ENCODE measurements at regions not wholly inside any gene's neighbourhood (a gene's known extent, or its start where the extent isn't known, plus 50 kb on each side); places are given as distances from the start of the nearest gene placed in this dataset.

DNA sequence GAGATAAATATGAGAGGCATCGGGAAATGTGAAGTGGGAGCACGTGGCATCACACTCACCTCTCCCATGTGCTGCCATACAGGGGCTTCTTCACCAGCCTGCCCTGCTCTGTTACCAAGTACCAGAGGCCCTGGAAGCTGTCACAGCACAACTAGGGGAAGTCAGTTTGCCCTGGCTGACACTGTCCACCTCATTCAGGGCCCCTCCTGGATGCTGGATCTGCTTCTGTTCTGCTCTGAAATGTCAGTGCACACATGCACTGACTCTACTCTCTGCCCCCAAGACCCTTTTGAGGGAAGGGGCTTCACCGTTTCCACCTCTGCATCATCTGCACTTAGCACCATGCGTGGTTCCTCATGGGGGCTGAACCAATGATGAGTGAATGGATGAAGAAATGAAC lies 311.1 kb downstream of the EN1 start:
- TF ChIP-seq, protein P1, sequence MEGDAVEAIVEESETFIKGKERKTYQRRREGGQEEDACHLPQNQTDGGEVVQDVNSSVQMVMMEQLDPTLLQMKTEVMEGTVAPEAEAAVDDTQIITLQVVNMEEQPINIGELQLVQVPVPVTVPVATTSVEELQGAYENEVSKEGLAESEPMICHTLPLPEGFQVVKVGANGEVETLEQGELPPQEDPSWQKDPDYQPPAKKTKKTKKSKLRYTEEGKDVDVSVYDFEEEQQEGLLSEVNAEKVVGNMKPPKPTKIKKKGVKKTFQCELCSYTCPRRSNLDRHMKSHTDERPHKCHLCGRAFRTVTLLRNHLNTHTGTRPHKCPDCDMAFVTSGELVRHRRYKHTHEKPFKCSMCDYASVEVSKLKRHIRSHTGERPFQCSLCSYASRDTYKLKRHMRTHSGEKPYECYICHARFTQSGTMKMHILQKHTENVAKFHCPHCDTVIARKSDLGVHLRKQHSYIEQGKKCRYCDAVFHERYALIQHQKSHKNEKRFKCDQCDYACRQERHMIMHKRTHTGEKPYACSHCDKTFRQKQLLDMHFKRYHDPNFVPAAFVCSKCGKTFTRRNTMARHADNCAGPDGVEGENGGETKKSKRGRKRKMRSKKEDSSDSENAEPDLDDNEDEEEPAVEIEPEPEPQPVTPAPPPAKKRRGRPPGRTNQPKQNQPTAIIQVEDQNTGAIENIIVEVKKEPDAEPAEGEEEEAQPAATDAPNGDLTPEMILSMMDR (IDR thresholded peaks at IDR 0.05; ENCODE audit: extremely low read depth, low read depth, low read length) = no peak
- Histone ChIP-seq H3K4me3 (ENCODE audit: insufficient read depth, low read length) (no peak overlapping the region), H3K4me2 (ENCODE audit: insufficient read depth, low read length) (no peak overlapping the region), H3K79me2 (ENCODE audit: insufficient read depth, low read length) (no peaks in the 10 kb centered on the region), H3K4me1 (ENCODE audit: insufficient read depth, low read length) (no peaks in the 10 kb centered on the region), H3K27me3 (ENCODE audit: insufficient read depth, low read length) (peaks cover 12% of the 10 kb centered on the region), H3K36me3 (ENCODE audit: insufficient read depth, low read length) (no peaks in the 10 kb centered on the region), H2AFZ (ENCODE audit: low read length) (no peak overlapping the region), H3K9me3 (ENCODE audit: low read depth, low read length) (no peaks in the 10 kb centered on the region), H3K27ac (ENCODE audit: low read depth, low read length) (no peak overlapping the region), H4K20me1 (ENCODE audit: insufficient read depth, low read length) (no peaks in the 10 kb centered on the region)
- no peak for DNase-seq (ENCODE audit: insufficient read length, low spot score, missing footprints)

DNA sequence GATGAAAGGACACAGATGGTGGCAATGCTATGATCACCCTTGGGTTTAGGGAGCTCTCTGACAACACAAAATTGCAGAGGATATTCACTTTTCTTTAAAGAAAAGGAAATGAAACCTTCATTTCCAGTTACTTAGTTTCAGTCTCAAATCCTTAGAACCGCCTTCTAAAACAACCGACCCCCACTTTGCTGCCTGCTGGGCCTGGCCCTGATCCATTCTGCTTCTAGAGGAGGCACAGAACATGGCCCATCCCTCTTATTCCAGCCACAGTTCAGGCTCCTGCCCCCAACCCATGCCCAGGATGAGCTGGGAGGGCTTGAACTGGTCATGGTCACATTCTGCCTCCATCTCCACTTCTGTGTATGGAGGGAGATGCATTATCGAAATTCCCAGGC lies 311.6 kb downstream of the EN1 start:
- H4K20me1 ChIP-seq (ENCODE audit: insufficient read depth, low read length) = no peaks in the 10 kb centered on the region
- no peak overlapping the region for H2AFZ ChIP-seq (ENCODE audit: low read length)
- no peak overlapping the region for H3K4me2 ChIP-seq (ENCODE audit: insufficient read depth, low read length)
- no peak overlapping the region for H3K4me3 ChIP-seq (ENCODE audit: insufficient read depth, low read length)
- no peaks in the 10 kb centered on the region for H3K36me3 ChIP-seq (ENCODE audit: insufficient read depth, low read length)
- H3K27ac ChIP-seq (ENCODE audit: low read depth, low read length) = no peak overlapping the region
- no peaks in the 10 kb centered on the region for H3K79me2 ChIP-seq (ENCODE audit: insufficient read depth, low read length)
- TF ChIP-seq, protein P1 (IDR thresholded peaks at IDR 0.05; ENCODE audit: extremely low read depth, low read depth, low read length) = no peak
- H3K4me1 ChIP-seq (ENCODE audit: insufficient read depth, low read length) = no peaks in the 10 kb centered on the region
- peaks cover 12% of the 10 kb centered on the region for H3K27me3 ChIP-seq (ENCODE audit: insufficient read depth, low read length)
- DNase-seq (ENCODE audit: insufficient read length, low spot score, missing footprints) = no peak
- no peaks in the 10 kb centered on the region for H3K9me3 ChIP-seq (ENCODE audit: low read depth, low read length)

- no peak for DNase-seq (ENCODE audit: insufficient read length, low spot score, missing footprints)
- Histone ChIP-seq H3K36me3 (ENCODE audit: insufficient read depth, low read length) (no peaks in the 10 kb centered on the region), H3K4me3 (ENCODE audit: insufficient read depth, low read length) (no peak overlapping the region), H3K27me3 (ENCODE audit: insufficient read depth, low read length) (peaks cover 12% of the 10 kb centered on the region), H3K79me2 (ENCODE audit: insufficient read depth, low read length) (no peaks in the 10 kb centered on the region), H3K4me2 (ENCODE audit: insufficient read depth, low read length) (no peak overlapping the region), H3K27ac (ENCODE audit: low read depth, low read length) (no peak overlapping the region), H4K20me1 (ENCODE audit: insufficient read depth, low read length) (no peaks in the 10 kb centered on the region), H3K9me3 (ENCODE audit: low read depth, low read length) (no peaks in the 10 kb centered on the region), H2AFZ (ENCODE audit: low read length) (no peak overlapping the region), H3K4me1 (ENCODE audit: insufficient read depth, low read length) (no peaks in the 10 kb centered on the region)
- TF ChIP-seq, protein P1 (IDR thresholded peaks at IDR 0.05; ENCODE audit: extremely low read depth, low read depth, low read length) = no peak
These were observed 312.2 kb downstream of the EN1 start for GRCh38 chr2:118535171-118535817.

GRCh38 chr2:118530976-118531375 lies 316.5 kb downstream of the EN1 start:
- peaks cover 8% of the 10 kb centered on the region for H3K27me3 ChIP-seq (ENCODE audit: insufficient read depth, low read length)
- H3K4me2 ChIP-seq (ENCODE audit: insufficient read depth, low read length) = no peak overlapping the region
- H4K20me1 ChIP-seq (ENCODE audit: insufficient read depth, low read length) = no peaks in the 10 kb centered on the region
- H3K27ac ChIP-seq (ENCODE audit: low read depth, low read length) = no peak overlapping the region
- TF ChIP-seq, protein P1 (IDR thresholded peaks at IDR 0.05; ENCODE audit: extremely low read depth, low read depth, low read length) = no peak
- H3K4me1 ChIP-seq (ENCODE audit: insufficient read depth, low read length) = no peaks in the 10 kb centered on the region
- H3K4me3 ChIP-seq (ENCODE audit: insufficient read depth, low read length) = no peak overlapping the region
- no peaks in the 10 kb centered on the region for H3K79me2 ChIP-seq (ENCODE audit: insufficient read depth, low read length)
- H3K36me3 ChIP-seq (ENCODE audit: insufficient read depth, low read length) = no peaks in the 10 kb centered on the region
- no peaks in the 10 kb centered on the region for H3K9me3 ChIP-seq (ENCODE audit: low read depth, low read length)
- no peak overlapping the region for H2AFZ ChIP-seq (ENCODE audit: low read length)
- no peak for DNase-seq (ENCODE audit: insufficient read length, low spot score, missing footprints)
